GM19468 (cell line): ENCODE measurements at regions not wholly inside any gene's neighbourhood (a gene's known extent, or its start where the extent isn't known, plus 50 kb on each side); places are given as distances from the start of the nearest gene placed in this dataset.
"Not testable (repeated sequence)": the region's sequence is repeated elsewhere in the genome, so short reads cannot be mapped to it uniquely, and the experiment has no call there.

Experiments
- ATAC-seq: cut with Tn5 transposase; IDR thresholded peaks from one replicate; pipeline ENCODE4 v1.9.1; 2021; ENCODE audit warnings: mild to moderate bottlenecking, moderate library complexity, moderate number of reproducible peaks; ENCODE audit not compliant: unreplicated experiment; ENCODE audit errors: extremely low read depth

- ATAC-seq = no peak
These were observed 291.4 kb upstream of the IGFBP7 start for GRCh38 chr4:57401586-57401985.

GRCh38 chr4:57378766-57379165, 268.6 kb upstream of the IGFBP7 start:
- ATAC-seq = no peak

DNA sequence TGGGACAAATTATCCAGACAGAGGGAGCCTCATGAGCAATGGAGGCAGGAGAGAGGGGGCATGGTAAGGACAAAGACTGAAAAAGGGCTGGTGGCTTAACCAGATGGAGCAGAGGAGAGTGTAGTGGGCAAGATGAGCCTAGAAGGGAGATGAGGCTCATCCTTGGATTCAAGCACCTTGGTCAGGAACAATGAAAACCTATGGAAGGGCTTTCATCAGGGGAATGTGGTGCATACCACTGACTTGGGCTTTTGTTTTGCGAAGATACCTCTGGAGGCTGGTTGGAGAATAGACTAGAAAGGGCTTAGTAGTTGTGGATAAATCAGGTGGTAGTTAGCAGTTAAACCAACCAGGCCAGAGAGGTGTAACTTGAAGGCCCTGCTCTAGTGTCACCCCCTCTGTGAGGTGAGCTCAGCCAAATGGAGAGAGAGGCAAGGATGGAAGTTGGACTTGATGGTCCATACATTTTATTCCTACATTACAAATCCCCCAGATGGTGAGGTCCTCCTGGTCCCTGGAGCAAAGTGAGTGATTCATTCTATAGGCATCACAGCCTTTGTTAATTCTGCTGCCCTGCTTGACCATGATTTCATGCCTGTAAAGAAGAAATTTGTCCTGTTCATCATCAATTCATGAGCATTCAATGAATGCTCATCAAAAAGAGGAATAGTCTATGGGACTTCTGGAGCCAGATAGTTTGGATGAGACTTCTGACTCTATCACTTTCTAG, 264.8 kb upstream of the IGFBP7 start:
- no peak for ATAC-seq

- ATAC-seq = no peak
These were observed 263.8 kb upstream of the IGFBP7 start for GRCh38 chr4:57373991-57374390.

GRCh38 chr4:57371671-57372070, 261.5 kb upstream of the IGFBP7 start:
- no peak for ATAC-seq

DNA sequence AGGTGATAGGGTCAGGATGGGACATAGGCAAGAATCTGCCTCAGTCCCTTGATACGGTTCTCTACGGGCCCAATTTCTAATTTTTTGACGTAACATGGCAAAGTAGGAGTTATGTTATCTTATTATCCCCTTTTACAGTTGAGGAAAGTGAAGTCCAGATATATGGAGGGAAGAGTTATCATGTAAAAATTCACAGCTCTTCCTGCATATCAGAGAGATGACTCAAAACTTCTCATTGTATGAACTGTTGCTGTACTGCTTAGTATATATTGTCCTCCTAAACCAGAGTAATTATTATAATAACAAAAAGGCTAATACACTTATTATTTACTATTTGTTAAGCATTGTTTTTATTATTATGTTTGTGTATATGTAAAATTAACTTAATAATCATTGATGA, 260.5 kb upstream of the IGFBP7 start:
- no peak for ATAC-seq

- ATAC-seq = no peak
These were observed 259.3 kb upstream of the IGFBP7 start for GRCh38 chr4:57369446-57369845.

DNA sequence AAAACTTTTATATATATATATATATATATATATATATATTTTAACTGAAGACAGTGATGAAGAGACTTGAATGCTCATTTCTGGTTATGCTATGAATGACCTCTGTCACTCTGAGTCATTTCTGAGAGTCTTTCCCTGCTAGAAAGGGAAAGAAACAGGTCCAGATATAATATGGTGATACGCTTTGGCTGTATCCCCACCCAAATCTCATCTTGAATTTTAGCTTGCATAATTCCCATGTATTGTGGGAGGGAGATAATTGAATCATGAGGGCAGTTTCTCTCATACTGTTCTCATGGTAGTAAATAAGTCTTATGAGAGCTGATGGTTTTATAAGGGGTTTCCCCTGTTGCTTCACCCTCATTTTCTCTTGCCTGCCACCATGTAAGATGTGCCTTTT, 254.1 kb upstream of the IGFBP7 start:
- ATAC-seq = no peak

- no peak for ATAC-seq
These were observed 253.2 kb upstream of the IGFBP7 start for GRCh38 chr4:57363346-57363745.

GRCh38 chr4:57360681-57361080, 250.5 kb upstream of the IGFBP7 start:
- no peak for ATAC-seq

DNA sequence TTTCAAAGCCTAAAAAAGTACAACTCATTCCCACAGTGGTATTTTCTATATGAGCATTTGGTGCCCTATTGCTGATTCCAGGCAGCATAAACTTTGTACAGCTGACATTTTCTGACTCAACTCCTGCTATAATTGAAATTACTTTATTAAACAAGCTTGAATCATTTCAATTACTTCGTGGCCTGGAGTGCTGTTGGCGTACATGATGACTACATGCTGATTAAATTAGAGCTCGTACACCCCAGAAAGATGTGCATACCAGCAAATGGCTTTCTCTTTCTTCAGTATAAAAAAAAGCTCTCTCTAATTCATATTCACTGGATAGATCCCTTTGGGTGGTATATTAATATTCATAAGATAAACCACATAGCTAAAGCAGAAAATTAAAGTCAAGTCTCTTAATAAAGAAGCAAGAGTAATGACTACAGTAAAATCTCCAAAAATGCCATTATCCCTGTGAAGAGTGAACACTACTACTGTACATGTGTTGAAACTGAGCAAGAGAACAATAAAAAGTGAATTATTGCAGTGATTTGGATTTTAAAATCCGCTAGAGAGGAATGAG, 245.0 kb upstream of the IGFBP7 start:
- ATAC-seq = no peak

DNA sequence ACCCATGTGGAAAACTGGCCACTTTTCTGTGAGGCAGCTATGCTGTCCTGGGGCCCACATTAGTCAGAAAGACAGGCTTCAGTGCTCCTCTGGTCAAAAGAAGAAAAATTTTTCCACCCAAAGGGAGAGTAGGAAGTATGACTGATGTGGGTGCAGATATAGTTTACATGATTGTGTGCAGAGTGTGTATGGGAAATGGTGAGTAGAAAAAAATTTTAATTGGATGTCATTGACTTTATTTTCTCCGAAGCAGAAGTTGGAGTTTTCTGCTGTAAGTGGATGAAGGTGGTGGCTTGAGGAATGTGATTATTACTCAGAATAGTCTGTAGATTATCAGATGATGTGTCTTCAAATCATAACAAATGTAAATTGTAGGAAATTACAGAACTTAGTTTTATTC, 241.5 kb upstream of the IGFBP7 start:
- ATAC-seq = no peak

DNA sequence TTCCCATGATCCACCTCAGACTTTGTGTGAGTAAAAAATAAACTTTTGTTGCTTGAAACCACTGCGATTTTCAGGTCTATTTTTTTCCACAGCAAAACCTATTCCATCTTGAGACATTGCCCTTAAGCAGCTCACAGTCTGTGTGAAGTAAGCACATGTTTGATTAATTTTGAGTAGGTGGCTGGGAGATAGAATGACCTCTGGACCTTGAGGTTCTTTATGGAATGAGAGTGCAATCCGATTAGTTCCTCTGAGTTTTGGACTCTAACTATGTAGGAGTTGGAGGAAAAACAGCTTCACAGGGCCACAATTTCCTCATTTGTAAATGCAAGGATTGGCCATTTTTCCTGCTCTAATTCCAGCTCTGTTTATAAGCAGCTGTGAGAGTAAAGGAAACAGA, 234.1 kb upstream of the IGFBP7 start:
- no peak for ATAC-seq

- ATAC-seq = no peak
These were observed 232.2 kb upstream of the IGFBP7 start for GRCh38 chr4:57342411-57342810.

- not testable (repeated sequence) for ATAC-seq
These were observed 228.7 kb upstream of the IGFBP7 start for GRCh38 chr4:57338861-57339260.

DNA sequence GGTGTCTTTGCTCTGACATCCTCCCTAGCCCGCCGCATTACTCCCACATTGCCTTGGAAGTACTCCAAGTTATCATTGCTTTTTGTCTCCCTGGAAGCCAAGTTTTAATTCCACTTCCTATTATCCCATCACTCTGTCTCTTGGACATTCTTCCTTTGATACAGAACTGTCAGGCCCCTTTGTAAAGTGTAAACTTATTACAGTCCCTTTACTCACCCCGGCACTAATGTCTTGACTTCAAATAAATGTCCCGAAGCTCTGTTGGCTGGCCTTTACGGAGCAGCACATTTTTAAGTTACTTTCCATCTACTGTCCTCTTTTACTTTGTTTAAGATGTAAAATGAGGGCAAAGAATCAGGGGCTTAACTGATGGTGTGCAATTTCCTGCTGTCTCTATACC, 223.5 kb upstream of the IGFBP7 start:
- no peak for ATAC-seq

- no peak for ATAC-seq
These were observed 221.8 kb upstream of the IGFBP7 start for GRCh38 chr4:57331959-57332358.

- ATAC-seq = no peak
These were observed 219.1 kb upstream of the IGFBP7 start for GRCh38 chr4:57329279-57329678.

GRCh38 chr4:57324673-57325307, 214.6 kb upstream of the IGFBP7 start:
- no peak for ATAC-seq

- no peak for ATAC-seq
These were observed 210.7 kb upstream of the IGFBP7 start for GRCh38 chr4:57320849-57321248.

DNA sequence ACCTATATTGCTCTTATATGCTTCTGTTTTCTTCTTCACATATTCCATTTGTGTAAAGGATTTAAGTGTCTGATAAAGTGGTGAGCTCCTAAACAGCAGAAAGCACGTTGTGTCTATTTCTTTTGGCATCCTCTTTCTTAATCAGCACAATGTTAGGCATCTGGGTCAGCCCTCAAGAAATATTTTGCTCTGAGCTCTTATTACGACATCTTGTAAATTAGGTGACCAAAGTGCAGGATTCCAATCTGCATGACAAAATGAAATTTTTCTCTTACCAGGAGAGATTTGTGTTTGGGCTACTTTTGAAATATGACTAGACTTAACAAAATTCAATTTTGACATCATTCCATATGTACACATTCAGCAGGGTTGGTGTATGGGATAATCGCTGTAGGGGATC, 210.0 kb upstream of the IGFBP7 start:
- ATAC-seq = no peak

- ATAC-seq = no peak
These were observed 208.5 kb upstream of the IGFBP7 start for GRCh38 chr4:57318703-57319102.
